HepG2 (cell line): ENCODE measurements at regions not wholly inside any gene's neighbourhood (a gene's known extent, or its start where the extent isn't known, plus 50 kb on each side); places are given as distances from the start of the nearest gene placed in this dataset.

Experiments used
- AHDC1 ChIP-seq: sonication (generic); formaldehyde crosslinking; IDR thresholded peaks from 2 replicates; pipeline ENCODE4 v1.5.1; 2020; ENCODE audit warnings: mild to moderate bottlenecking, missing genetic modification reagents, borderline replicate concordance
- EHMT2 ChIP-seq: fragments of 200-600 bp; sonication (generic); IDR thresholded peaks from 2 replicates; pipeline ENCODE4 v1.7.0; 2017; ENCODE audit warnings: antibody characterized with exemption, low read depth, low read length, borderline replicate concordance
- FOXA3 ChIP-seq: IDR thresholded peaks from 2 replicates; pipeline ENCODE4 v1.6.1; 2016; ENCODE audit warnings: missing genetic modification reagents, missing compliant biosample characterization
- MTF2 ChIP-seq: sonication (generic); formaldehyde crosslinking; IDR thresholded peaks from 2 replicates; pipeline ENCODE4 v1.5.0; 2020; ENCODE audit warnings: missing genetic modification reagents, borderline replicate concordance
- NFAT5 ChIP-seq: sonication (generic); formaldehyde crosslinking; IDR thresholded peaks from 2 replicates; pipeline ENCODE4 v1.4.0; 2020; ENCODE audit warnings: missing genetic modification reagents
- PRDM10 ChIP-seq: sonication (generic); formaldehyde crosslinking; IDR thresholded peaks from 2 replicates; pipeline ENCODE4 v1.4.0; 2020; ENCODE audit warnings: low read depth, missing genetic modification reagents
- SOX13 ChIP-seq, 3 experiments: fragments of 450-650 bp in 1 of 3; sonication (generic) in 1 of 3; formaldehyde crosslinking in 1 of 3; IDR thresholded peaks in 2 of 3; conservative IDR thresholded peaks in 1 of 3; 2 replicates each; pipeline versions ENCODE4 v1.5.0 to v1.6.1; 2016 to 2020; ENCODE audit warnings: antibody characterized with exemption in 1 of 3, mild to moderate bottlenecking in 1 of 3, missing compliant biosample characterization in 1 of 3, missing genetic modification reagents in 1 of 3, moderate library complexity in 1 of 3
- SOX5 ChIP-seq: IDR thresholded peaks from 2 replicates; pipeline ENCODE4 v1.6.1; 2016; ENCODE audit warnings: borderline replicate concordance
- ZNF292 ChIP-seq: sonication (generic); formaldehyde crosslinking; IDR thresholded peaks from 2 replicates; pipeline ENCODE4 v1.8.1; 2022; ENCODE audit warnings: mild to moderate bottlenecking, low read depth, missing genetic modification reagents, borderline replicate concordance
- ZNF503 ChIP-seq: sonication (generic); formaldehyde crosslinking; IDR thresholded peaks from 2 replicates; pipeline ENCODE4 v1.4.0; 2020; ENCODE audit warnings: missing genetic modification reagents
- ZSCAN21 ChIP-seq: sonication (generic); formaldehyde crosslinking; IDR thresholded peaks from 2 replicates; pipeline ENCODE4 v1.8.0; 2022; ENCODE audit warnings: mild to moderate bottlenecking, missing genetic modification reagents, moderate library complexity, borderline replicate concordance
- ZSCAN25 ChIP-seq: sonication (generic); formaldehyde crosslinking; IDR thresholded peaks from 2 replicates; pipeline ENCODE4 v1.8.0; 2022; ENCODE audit warnings: mild to moderate bottlenecking, missing genetic modification reagents

GRCh38 chr1:219331424-219331823 lies 157.7 kb downstream of the LYPLAL1 start (continued):
- no peak for TF ChIP-seq SOX13 (IDR thresholded peaks at IDR 0.05)
- peak in 1 of 2 experiments; percentile 63; a peak in 2 of 4 replicates for TF ChIP-seq SOX13 (CRISPR knock-in tag; conservative IDR thresholded peaks at IDR 0.05 in 1 of 2, IDR thresholded peaks at IDR 0.05 in 1 of 2)
- TF ChIP-seq AHDC1 (CRISPR knock-in tag), result peak; percentile 58; the same call in 1 of the 2 replicates
- no peak for TF ChIP-seq NFAT5
- TF ChIP-seq FOXA3 (CRISPR knock-in tag), result peak; percentile 44; the same call in 1 of the 2 replicates
- TF ChIP-seq SOX5, result peak; percentile 32; the same call in 1 of the 2 replicates
- TF ChIP-seq EHMT2, result 0 out of 2 replicates have a peak, but pooled peaks have one; percentile 59
- no peak for TF ChIP-seq ZNF292 (CRISPR knock-in tag)
- TF ChIP-seq ZNF503 (CRISPR knock-in tag), result no peak
- no peak for TF ChIP-seq MTF2 (CRISPR knock-in tag)
- TF ChIP-seq ZSCAN21 (CRISPR knock-in tag), result no peak
- no peak for TF ChIP-seq ZSCAN25 (CRISPR knock-in tag)
- no peak for TF ChIP-seq PRDM10 (CRISPR knock-in tag)
